HL-60/S4 treated with retinoic acid at 250 ng/mL for 4 days and 3 days (cell line): ENCODE measurements at regions not wholly inside any gene's neighbourhood (a gene's known extent, or its start where the extent isn't known, plus 50 kb on each side); places are given as distances from the start of the nearest gene placed in this dataset.

Experiments used
- in situ Hi-C: fragments of 300-500 bp; cut with MboI; formaldehyde crosslinking; loops from 2 replicates; pipeline ENCODE4 v1.7.0; 2022; ENCODE audit warnings: low sequenced_read_pairs

- in situ Hi-C loops: no loop called here
Measured at GRCh38 chr20:48212806-48213509, 427.7 kb upstream of the SULF2 start.

- in situ Hi-C loops: no loop called here
Measured at GRCh38 chr20:48211847-48212246, 426.6 kb upstream of the SULF2 start.

- in situ Hi-C loops: no loop called here
Measured at GRCh38 chr20:48211238-48211637, 426.0 kb upstream of the SULF2 start.

GRCh38 chr20:48210111-48211027, 425.1 kb upstream of the SULF2 start:
- in situ Hi-C loops: no loop called here

- in situ Hi-C loops: no loop called here
Measured at GRCh38 chr20:48209102-48209501, 423.8 kb upstream of the SULF2 start.

- in situ Hi-C loops: no loop called here
Measured at GRCh38 chr20:48208176-48208575, 422.9 kb upstream of the SULF2 start.

GRCh38 chr20:48207505-48207904, 422.2 kb upstream of the SULF2 start:
- in situ Hi-C loops: no loop called here

GRCh38 chr20:48205786-48206185, 420.5 kb upstream of the SULF2 start:
- in situ Hi-C loops: no loop called here

GRCh38 chr20:48205281-48205782, 420.1 kb upstream of the SULF2 start:
- in situ Hi-C loops: no loop called here

GRCh38 chr20:48204499-48204898, 419.2 kb upstream of the SULF2 start:
- in situ Hi-C loops: no loop called here

GRCh38 chr20:48203252-48203651, 418.0 kb upstream of the SULF2 start:
- in situ Hi-C loops: no loop called here

- in situ Hi-C loops: no loop called here
Measured at GRCh38 chr20:48202334-48203113, 417.2 kb upstream of the SULF2 start.

GRCh38 chr20:48201885-48202284, 416.6 kb upstream of the SULF2 start:
- in situ Hi-C loops: no loop called here

GRCh38 chr20:48201188-48201587, 415.9 kb upstream of the SULF2 start:
- in situ Hi-C loops: no loop called here

GRCh38 chr20:48198929-48199451, 413.7 kb upstream of the SULF2 start:
- in situ Hi-C loops: no loop called here

- in situ Hi-C loops: no loop called here
Measured at GRCh38 chr20:48197066-48197465, 411.8 kb upstream of the SULF2 start.

GRCh38 chr20:48196486-48196885, 411.2 kb upstream of the SULF2 start:
- in situ Hi-C loops: no loop called here

- in situ Hi-C loops: no loop called here
Measured at GRCh38 chr20:48196001-48196400, 410.7 kb upstream of the SULF2 start.

GRCh38 chr20:48195121-48195870, 410.0 kb upstream of the SULF2 start:
- in situ Hi-C loops: no loop called here

GRCh38 chr20:48194583-48194982, 409.3 kb upstream of the SULF2 start:
- in situ Hi-C loops: no loop called here
